GM23338 (cell line): ENCODE measurements at regions not wholly inside any gene's neighbourhood (a gene's known extent, or its start where the extent isn't known, plus 50 kb on each side); places are given as distances from the start of the nearest gene placed in this dataset.

ENCODE experiments used
- ATAC-seq: fragments of 200-7000 bp; cut with Tn5 transposase; 3 replicates; pipeline ENCODE4 v1.9.1; 2020
- DNase-seq: peaks from one replicate; pipeline ENCODE4 v3.0.0-alpha.2; 2015; ENCODE audit warnings: low spot score
- H2AFZ ChIP-seq: fragments of 200-600 bp; sonication (generic); 2 replicates; pipeline ENCODE4 v1.8.0; 2016; ENCODE audit warnings: antibody characterized with exemption, mild to moderate bottlenecking, moderate library complexity
- H3F3A ChIP-seq: fragments of 200-600 bp; sonication (generic); replicated peaks from 2 replicates; pipeline ENCODE4 v1.8.0; 2017; ENCODE audit warnings: antibody characterized with exemption, mixed run types, low read depth
- H3K27ac ChIP-seq: fragments of 200-600 bp; sonication (generic); 2 replicates; pipeline ENCODE4 v1.6.1; 2016; ENCODE audit warnings: low read depth
- H3K27me3 ChIP-seq: fragments of 200-600 bp; sonication (generic); 2 replicates; pipeline ENCODE4 v1.8.0; 2016; ENCODE audit warnings: mild to moderate bottlenecking, mixed run types, moderate library complexity; ENCODE audit not compliant: insufficient read depth
- H3K36me3 ChIP-seq: fragments of 200-600 bp; sonication (generic); 2 replicates; pipeline ENCODE4 v1.8.0; 2016; ENCODE audit warnings: mild to moderate bottlenecking; ENCODE audit not compliant: insufficient read depth
- H3K4me1 ChIP-seq: fragments of 200-600 bp; sonication (generic); 2 replicates; pipeline ENCODE4 v1.8.0; 2016; ENCODE audit warnings: mild to moderate bottlenecking, moderate library complexity; ENCODE audit not compliant: insufficient read depth
- H3K4me2 ChIP-seq: fragments of 200-600 bp; sonication (generic); 2 replicates; pipeline ENCODE4 v1.7.1; 2017; ENCODE audit warnings: mixed run types
- H3K4me3 ChIP-seq: fragments of 200-600 bp; sonication (generic); 2 replicates; pipeline ENCODE4 v1.6.1; 2016; ENCODE audit warnings: mixed run types
- H3K79me2 ChIP-seq: fragments of 200-600 bp; sonication (generic); replicated peaks from 2 replicates; pipeline ENCODE4 v1.8.0; 2017; ENCODE audit warnings: mild to moderate bottlenecking; ENCODE audit not compliant: insufficient read depth
- H3K9me2 ChIP-seq: fragments of 200-600 bp; sonication (generic); 2 replicates; pipeline ENCODE4 v1.8.0; 2017; ENCODE audit not compliant: insufficient read depth
- H4K20me1 ChIP-seq: fragments of 200-600 bp; sonication (generic); replicated peaks from 2 replicates; pipeline ENCODE4 v1.8.0; 2017; ENCODE audit warnings: mild to moderate bottlenecking; ENCODE audit not compliant: insufficient read depth
- H3K27ac Mint-ChIP-seq: 2 replicates; pipeline ENCODE4 v1.8.0; 2020; ENCODE audit warnings: inconsistent platforms, mild to moderate bottlenecking, moderate library complexity, mixed read lengths
- H3K27me3 Mint-ChIP-seq: 3 replicates; pipeline ENCODE4 v1.8.0; 2022; ENCODE audit warnings: low read depth, mild to moderate bottlenecking, moderate library complexity, mixed read lengths, inconsistent platforms; ENCODE audit not compliant: insufficient read depth, poor library complexity
- H3K36me3 Mint-ChIP-seq: 3 replicates; pipeline ENCODE4 v1.8.0; 2021; ENCODE audit warnings: low read depth, mild to moderate bottlenecking, inconsistent platforms, moderate library complexity, mixed read lengths
- H3K4me1 Mint-ChIP-seq: 3 replicates; pipeline ENCODE4 v1.8.0; 2020; ENCODE audit warnings: mild to moderate bottlenecking, inconsistent platforms, mixed read lengths
- H3K4me3 Mint-ChIP-seq: 3 replicates; pipeline ENCODE4 v1.8.0; 2021; ENCODE audit warnings: moderate library complexity, mild to moderate bottlenecking, inconsistent platforms, mixed read lengths
- H3K9me3 Mint-ChIP-seq: 3 replicates; pipeline ENCODE4 v1.8.0; 2020; ENCODE audit warnings: moderate library complexity, mild to moderate bottlenecking, inconsistent platforms, mixed read lengths
- CREB1 ChIP-seq: fragments of 250-450 bp; sonication (Bioruptor Pico); IDR thresholded peaks from 2 replicates; pipeline ENCODE4 v1.5.0; 2020; ENCODE audit warnings: low read depth, mild to moderate bottlenecking, moderate library complexity
- CTCF ChIP-seq, 2 experiments: fragments of 200-600 bp in 1 of 2; sonication (generic) in 1 of 2; conservative IDR thresholded peaks; 2 replicates each; pipeline versions ENCODE4 v1.5.1 to v1.6.1; 2016 to 2017; ENCODE audit warnings: antibody characterized with exemption in 2 of 2, low read depth in 2 of 2, mild to moderate bottlenecking in 2 of 2, moderate library complexity in 1 of 2
- EZH2 ChIP-seq: fragments of 200-600 bp; sonication (generic); IDR thresholded peaks from one replicate; pipeline ENCODE4 v1.8.0; 2017; ENCODE audit warnings: antibody characterized with exemption, mild to moderate bottlenecking, low read depth; ENCODE audit not compliant: unreplicated experiment
- NANOG ChIP-seq: IDR thresholded peaks from 2 replicates; pipeline ENCODE4 v1.6.1; 2016; ENCODE audit warnings: antibody characterized with exemption, borderline replicate concordance
- POLR2AphosphoS5 ChIP-seq: IDR thresholded peaks from 2 replicates; pipeline ENCODE4 v1.6.1; 2016; ENCODE audit warnings: antibody characterized with exemption, low read depth
- ZNF114 ChIP-seq: fragments of 250-450 bp; sonication (Bioruptor Pico); IDR thresholded peaks from 2 replicates; pipeline ENCODE4 v1.5.0; 2020; ENCODE audit warnings: mild to moderate bottlenecking, moderate library complexity
- ZNF331 ChIP-seq: fragments of 250-450 bp; sonication (Bioruptor Pico); IDR thresholded peaks from 2 replicates; pipeline ENCODE4 v1.5.0; 2020; ENCODE audit warnings: low read depth, mild to moderate bottlenecking, moderate library complexity
- ZNF462 ChIP-seq: fragments of 250-450 bp; sonication (Bioruptor Pico); IDR thresholded peaks from 2 replicates; pipeline ENCODE4 v1.5.0; 2020; ENCODE audit warnings: mild to moderate bottlenecking, moderate library complexity

GRCh38 chr11:79506124-79506523 lies 65.3 kb upstream of the TENM4 start (continued):
- TF ChIP-seq ZNF462 (CRISPR knock-in tag): no peak
- TF ChIP-seq POLR2AphosphoS5: no peak
- no peak for TF ChIP-seq NANOG
- no peak for TF ChIP-seq CTCF (conservative IDR thresholded peaks at IDR 0.05; ENCODE audit: low read depth in 2 of 2)
- TF ChIP-seq ZNF331 (CRISPR knock-in tag): no peak

- peaks cover 7% of the 10 kb centered on the region for H3K27me3 Mint-ChIP-seq
- Histone ChIP-seq H3K27me3 (no peaks in the 10 kb centered on the region), H2AFZ (no peak overlapping the region), H3K4me2 (no peak overlapping the region), H4K20me1 (no peaks in the 10 kb centered on the region), H3K4me1 (no peaks in the 10 kb centered on the region), H3F3A (no peaks in the 10 kb centered on the region), H3K36me3 (no peaks in the 10 kb centered on the region), H3K9me2 (0 out of 2 replicates have a peak, but pooled peaks cover 3% of the 10 kb centered on the region), H3K4me3 (no peak overlapping the region), H3K79me2 (no peaks in the 10 kb centered on the region), H3K27ac (no peak overlapping the region)
- peaks cover 6% of the 10 kb centered on the region for H3K4me1 Mint-ChIP-seq
- H3K36me3 Mint-ChIP-seq: no peaks in the 10 kb centered on the region
- ATAC-seq: no peak
- no peak for DNase-seq
- no peak overlapping the region for H3K4me3 Mint-ChIP-seq
- peaks cover 9% of the 10 kb centered on the region; the same call in 1 of the 3 replicates for H3K9me3 Mint-ChIP-seq
- no peak overlapping the region for H3K27ac Mint-ChIP-seq
- TF ChIP-seq ZNF114 (CRISPR knock-in tag) (no peak), ZNF462 (CRISPR knock-in tag) (no peak), CREB1 (CRISPR knock-in tag) (no peak), EZH2 (no peak)
Measured at GRCh38 chr11:79503028-79503427, 62.2 kb upstream of the TENM4 start.
